IPS-NIHi11 (cell line): ENCODE measurements at regions not wholly inside any gene's neighbourhood (a gene's known extent, or its start where the extent isn't known, plus 50 kb on each side); places are given as distances from the start of the nearest gene placed in this dataset.
"Not testable (repeated sequence)": the region's sequence is repeated elsewhere in the genome, so short reads cannot be mapped to it uniquely, and the experiment has no call there.

Experiments used
- DNase-seq: peaks from one replicate; pipeline ENCODE4 v3.0.0; 2012; ENCODE audit warnings: mixed read lengths, low spot score

DNA sequence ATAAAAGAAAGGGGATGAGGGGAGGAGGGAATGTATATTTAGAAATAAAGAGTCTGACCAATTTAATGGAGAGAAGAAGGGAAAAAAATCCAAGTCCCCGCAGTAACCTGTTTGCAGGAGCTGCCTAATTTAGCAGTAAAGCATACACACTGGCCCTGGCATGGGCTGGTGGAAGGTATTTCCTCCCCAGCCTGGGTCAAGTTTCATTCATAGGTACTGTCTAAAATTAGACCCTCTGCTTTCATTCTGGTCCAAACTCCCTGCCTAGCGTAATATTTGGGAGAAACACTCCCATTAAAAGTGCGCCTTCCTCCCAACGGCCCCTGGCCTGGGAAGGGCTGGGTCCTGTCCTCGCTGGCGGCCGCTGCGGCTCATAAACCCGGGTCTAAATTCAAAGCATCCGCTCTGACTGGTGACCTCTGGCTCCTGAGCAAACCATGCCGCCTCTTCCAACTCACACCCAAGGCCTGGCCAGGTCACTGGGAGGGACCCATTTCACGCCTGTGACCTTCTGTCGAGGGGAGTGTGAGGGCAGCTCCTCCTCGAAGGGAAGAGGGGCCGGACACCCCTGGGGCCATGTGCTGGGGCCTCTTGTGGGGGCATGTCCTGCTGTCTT is 123.2 kb downstream of the FGF18 start:
- no peak for DNase-seq

DNA sequence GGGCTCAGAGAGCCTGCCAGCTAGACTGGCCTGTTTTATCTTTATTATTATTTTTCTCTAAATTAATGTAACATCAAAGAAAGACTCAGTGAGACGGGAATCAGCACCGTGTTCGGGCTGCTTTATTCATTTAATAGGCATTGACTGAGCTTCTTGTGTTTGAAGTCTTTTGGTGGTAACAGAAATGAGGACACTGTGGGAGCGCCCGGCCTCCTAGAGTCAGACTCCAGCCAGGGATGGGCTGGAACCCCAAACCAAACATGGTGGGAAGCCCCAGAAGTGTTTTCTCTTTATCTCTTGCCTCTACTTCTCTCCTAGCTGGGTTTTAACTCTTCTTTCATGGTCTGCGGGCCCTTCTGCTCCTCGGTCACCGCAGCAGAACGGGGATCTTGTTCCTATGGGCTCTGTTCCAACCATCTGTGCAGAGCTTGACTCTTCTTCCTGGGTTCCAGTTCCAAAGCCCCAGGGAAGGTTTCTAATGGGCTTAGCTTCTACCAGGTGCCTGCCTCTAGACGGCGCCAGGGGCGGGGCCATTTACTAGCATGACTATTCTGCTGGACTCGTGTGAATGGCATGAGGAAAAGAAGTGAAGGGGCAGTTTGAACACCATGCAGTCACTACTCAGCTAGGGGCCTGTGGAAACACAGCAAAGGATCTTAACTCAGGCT is 123.8 kb downstream of the FGF18 start:
- DNase-seq: no peak

DNA sequence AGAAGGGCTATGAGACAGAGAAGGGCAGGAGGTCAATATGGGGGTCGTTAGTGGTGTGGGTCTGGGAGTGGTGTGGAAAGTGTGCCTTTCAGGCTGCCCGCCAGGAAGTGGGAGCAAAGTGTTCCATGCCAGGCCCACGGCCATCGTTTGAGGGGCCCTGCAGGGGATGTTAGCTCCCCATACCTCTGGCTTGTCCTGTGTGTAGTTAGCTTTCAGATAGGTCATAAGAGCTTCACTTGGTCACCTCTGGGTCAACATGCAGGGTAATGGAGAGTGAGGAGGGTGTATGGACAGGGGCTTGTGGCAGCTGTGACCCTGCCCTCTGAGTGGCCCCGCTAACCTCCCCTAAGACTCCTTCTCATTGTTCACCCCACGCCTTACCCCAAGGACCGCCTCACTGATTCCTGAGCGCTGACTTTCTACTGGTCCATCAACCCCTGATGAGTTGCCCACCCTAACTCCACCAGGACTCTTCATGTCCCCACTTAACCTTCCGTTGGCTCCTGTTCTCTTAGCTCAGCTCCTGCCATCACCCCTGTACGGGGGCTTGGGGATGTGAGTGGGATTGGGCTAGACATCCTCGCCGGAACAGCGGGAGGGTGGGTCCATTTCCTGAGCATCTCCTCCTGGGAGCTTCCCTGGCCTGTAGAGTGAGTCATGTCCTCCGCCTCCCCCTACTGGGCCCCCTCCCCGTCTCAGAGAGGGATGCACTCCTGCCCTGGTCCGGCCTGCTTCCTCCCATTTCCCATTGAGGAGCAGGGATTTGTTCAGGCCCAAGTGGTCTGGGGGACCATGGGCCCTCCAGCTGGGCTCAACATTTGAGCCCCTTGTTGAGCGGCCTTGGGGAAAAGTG is 125.7 kb downstream of the FGF18 start:
- DNase-seq: no peak

DNA sequence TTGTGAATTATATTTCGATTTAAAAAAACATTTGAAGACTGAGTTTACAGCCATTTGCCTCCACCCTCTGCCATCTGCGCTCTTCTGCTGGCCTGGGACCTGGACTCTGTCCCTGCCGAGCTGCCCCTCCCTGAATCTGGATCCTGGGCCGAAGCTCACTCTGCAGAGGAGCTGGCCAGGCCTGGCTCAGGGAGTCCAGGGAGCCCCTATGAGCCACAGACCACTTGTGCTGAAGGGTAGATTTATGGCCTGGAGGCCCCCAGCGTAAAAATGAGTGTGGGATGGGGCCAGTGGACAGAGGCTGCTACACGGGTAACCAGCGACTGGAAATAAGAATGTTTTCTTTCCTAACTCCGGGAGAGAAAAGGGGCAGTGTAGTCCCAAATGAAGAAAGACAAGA is 129.8 kb downstream of the FGF18 start:
- no peak for DNase-seq

DNA sequence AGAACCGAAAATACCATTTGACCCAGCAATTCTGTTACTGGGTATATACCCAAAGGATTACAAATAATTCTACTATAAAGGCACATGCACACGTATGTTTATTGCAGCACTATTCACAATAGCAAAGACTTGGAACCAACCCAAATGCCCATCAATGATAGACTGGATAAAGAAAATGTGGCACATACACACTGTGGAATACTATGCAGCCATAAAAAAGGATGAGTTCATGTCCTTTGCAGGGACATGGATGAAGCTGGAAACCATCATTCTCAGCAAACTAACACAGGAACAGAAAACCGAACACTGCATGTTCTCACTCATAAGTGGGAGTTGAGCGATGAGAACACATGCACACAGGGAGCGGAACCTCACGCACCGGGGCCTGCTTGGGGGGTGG is 134.4 kb downstream of the FGF18 start:
- DNase-seq: not testable (repeated sequence)

- DNase-seq: no peak
Measured at GRCh38 chr5:171555160-171555559, 135.7 kb downstream of the FGF18 start.

- no peak for DNase-seq
Measured at GRCh38 chr5:171562822-171563221, 143.4 kb downstream of the FGF18 start.

DNA sequence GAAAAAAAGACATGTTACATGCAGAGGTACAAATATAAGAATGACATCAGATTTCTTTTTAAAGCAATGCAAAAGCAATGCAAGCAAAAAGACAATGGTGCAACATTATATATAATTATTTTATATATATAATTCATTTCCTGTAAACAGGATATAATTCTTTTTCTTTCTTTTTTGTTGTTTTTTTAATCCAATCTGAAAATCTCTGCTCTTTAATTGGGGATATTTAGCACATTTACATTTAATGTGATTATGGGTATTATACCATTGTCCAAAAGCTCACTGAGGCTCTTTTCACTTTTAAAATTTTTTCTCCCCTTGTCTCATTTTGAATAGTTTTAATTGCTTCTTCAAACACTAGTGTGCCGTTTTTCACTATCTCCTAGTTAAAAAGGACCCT is 148.9 kb downstream of the FGF18 start:
- no peak for DNase-seq

DNA sequence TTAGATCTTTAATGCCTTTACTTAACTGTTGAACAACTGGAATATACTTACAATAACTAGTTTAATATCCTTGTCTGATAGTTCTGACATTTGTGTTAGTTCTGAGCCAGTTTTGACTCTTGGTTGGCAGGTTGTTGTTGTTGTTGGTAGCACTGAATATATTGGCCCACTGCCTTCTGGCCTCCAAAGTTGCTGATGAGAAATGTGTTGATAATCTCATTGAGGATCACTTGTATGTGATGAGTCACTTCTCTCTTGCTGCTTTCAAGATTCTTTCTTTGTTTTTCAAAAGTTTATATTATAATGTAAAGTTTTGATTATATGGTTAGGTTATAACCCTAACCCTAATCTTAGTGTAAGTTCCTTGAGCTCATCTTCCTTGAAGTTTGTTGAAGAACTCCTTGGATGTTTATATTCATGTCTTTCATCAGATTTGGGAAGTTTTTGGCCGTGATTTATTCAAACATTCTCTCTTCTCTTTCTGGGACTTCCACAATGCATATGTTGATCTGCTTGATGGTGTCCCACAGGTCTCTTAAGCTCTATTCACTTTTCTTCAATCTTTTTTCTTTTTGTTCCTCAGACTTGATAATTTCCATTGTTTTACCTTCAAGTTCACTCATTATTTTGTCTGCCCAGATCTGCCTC is 149.7 kb downstream of the FGF18 start:
- no peak for DNase-seq

DNA sequence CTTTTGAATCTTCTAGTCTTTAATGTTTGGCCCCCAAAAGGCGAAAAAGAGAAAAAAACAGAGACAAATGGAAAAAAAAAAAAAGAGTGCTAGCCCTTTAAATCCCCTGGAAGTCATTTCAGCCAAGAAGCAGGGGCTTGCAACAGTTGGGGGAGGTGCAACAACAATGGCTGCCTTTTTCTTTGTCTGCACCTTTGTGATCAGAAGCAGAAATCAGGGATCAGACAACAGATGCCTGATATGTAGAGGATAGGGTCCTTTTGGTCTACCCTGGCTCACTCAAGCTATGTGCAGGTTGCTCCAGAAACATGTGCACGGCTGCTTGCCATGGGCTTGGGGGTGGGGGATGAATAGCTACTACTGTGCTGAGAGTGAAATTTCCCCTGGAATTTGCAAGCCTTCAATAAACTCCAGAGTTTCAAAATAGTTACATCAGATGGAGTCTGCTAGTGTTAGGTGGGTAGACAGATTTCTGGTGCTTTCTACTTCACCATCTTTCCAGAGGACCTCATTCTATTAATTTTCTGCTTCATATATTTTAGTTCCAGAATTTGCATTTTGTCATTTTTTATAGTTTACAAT is 150.9 kb downstream of the FGF18 start:
- no peak for DNase-seq

DNA sequence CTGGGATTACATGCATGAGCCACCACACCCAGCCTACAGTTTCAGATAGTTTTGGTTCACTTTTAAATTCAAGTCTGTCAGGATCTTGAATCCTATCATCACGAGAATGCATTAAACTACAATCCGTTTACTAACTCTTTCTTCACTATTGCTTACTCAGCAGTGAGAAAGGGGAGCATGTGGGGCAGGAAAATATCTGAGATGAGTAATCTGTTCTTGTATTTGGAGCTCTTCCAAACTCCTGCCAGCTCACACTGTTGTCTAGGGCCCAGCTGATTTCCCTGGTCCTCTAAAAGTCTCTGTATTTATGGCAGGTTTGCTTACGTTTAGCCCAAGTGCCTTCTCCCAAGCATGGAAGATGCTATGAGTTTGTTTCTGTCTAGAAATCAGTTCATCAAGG is 152.2 kb downstream of the FGF18 start:
- no peak for DNase-seq

GRCh38 chr5:171573021-171573420 is 153.6 kb downstream of the FGF18 start:
- no peak for DNase-seq

- DNase-seq: peak; percentile 16
Measured at GRCh38 chr5:171573451-171574225, 154.2 kb downstream of the FGF18 start.

- DNase-seq: peak; percentile 1
Measured at GRCh38 chr5:171574376-171574775, 154.9 kb downstream of the FGF18 start.

DNA sequence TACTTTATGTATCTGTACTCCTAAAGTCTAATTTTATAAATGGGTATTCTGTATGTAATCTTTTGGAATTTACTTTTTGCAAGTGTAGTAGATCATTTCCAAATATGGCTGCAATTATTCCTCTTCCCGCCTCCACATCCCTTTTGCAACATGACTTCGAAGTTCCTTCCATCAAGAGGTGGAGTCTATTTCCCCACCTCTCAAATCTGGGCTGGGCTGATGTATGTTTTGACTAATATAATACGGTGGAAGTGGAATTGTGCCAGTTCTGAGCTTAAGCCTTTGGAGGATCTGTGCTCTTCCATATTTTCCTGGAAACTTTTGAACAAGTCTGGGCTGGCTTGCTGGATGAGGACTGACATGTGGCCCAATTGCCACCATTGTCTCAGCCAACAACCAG is 155.9 kb downstream of the FGF18 start:
- DNase-seq: no peak

GRCh38 chr5:171575808-171576207 is 156.4 kb downstream of the FGF18 start:
- DNase-seq: peak; percentile 1

DNA sequence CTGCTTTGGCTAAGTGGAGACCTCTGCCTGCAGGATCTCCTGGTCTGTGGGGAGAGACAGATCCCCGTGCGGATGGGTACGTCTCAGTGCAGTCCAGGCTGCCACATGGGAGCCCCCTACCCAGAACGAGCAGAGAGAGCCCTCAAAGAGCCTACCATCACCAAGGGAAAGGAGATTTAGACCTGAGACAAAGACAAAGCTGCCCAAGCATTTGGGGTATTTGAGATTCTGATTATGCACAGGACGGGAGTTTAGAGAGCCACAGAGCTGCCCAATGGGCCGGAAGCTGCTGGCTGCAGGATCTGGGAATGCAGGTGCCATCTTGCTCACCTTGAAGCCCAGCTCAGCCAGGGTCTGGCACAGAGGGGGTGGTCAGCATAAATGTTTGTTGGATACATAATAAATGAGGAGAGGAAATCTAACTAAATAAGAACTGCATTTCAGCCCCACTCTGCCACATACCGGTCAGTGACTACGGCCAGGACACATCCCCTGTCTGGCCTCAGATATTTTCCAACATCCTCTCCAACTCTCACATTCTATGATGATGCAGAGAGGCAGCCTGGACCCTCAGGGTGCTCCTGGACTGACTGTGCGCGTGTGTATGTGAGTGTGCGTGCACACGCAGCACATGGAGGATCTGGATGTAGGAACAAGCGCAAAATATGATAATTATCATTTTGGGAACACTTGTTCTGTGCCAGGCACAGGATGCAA is 157.8 kb downstream of the FGF18 start:
- DNase-seq: no peak

DNA sequence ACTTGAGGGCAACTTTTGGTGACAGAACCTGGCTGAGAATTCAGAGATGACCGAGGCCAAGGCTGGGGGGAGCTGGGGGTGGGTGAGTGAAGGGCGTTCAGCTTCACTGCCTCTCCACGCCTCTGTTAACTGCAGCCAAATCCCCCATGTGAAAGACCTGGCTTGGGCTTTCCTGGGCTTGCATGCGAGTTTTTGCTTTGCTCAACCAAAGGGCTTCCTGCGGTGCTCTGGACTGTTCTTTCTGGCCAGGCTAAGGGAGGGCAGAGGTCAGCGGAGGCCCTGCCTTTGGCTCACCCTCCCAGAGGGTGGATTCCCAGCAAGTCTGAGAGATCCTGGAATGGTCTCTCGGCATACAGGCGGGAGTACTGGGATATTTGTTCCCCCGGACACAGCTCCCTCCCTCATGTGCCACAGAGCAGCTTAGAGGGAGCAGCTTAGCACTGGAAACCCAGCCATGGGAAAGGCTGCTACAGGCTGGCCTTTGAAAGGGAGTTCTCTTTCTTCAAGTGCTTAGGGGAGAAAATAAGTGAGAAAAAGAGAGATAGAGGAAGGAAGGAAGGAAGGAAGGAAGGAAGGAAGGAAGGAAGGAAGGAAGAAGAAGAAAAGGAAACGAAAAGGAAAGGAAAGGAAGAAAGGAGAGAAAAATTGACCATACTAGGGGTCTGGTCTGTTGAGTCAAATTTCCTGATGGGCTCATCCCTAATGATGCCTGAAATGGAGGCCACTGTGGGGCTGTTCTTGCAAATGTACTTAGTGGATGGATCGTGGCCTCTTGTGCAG is 158.8 kb downstream of the FGF18 start:
- peak; percentile 58 for DNase-seq

DNA sequence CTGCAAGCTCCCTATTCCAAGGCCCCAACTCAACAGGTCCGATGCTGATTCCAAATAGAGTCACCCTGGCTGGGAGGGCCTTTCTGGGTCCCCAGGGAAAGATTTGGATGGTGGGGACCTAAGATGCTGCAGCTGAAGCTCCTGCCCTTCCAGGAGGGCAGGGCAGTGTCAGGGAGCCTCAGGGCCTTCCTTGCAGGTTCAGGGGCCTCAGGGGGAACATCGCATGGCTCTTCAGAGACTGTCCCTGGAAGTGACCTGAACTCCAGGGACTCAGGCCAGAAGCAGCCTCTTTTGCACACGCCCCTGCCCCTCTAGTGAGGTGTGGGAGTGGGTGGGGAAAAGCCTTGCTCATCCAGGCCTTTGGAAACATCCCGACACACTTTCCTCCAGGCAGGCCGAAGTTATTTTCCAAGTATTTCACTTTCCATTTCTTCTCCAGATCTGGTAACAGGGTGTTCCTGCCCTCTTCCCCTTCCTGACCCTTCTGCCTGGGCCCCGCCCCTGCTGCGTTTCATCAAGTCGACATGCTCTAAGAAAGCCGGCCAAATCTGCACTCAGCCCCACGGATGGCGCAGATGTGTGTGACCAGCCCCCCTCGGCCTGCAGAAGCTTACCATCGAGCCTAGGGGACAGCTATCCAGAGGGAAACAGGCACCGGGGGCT is 159.5 kb downstream of the FGF18 start:
- DNase-seq: no peak
